CD14-positive monocyte (primary cell): ENCODE measurements at regions not wholly inside any gene's neighbourhood (a gene's known extent, or its start where the extent isn't known, plus 50 kb on each side); places are given as distances from the start of the nearest gene placed in this dataset.
A peak's percentile ranks its signal among the peaks of the same experiment; 100 is the strongest.
"Not testable (repeated sequence)": the region's sequence is repeated elsewhere in the genome, so short reads cannot be mapped to it uniquely, and the experiment has no call there.

Experiments used
- DNase-seq, 3 donors: peaks; one replicate each; pipeline ENCODE4 v3.0.0-alpha.2; 2011 to 2022
- H2AFZ ChIP-seq: 2 replicates; pipeline ENCODE4 v1.6.0; 2012; ENCODE audit warnings: mild to moderate bottlenecking, low read depth, low read length, inconsistent platforms; ENCODE audit not compliant: insufficient read depth, poor library complexity, severe bottlenecking
- H3K27ac ChIP-seq, 2 donors: 1 replicate in 1 of 2; 2 replicates in 1 of 2; pipeline ENCODE4 v1.5.1; 2012 to 2013; ENCODE audit warnings: low read length in 2 of 2, control low read depth in 1 of 2, inconsistent platforms in 1 of 2, low read depth in 1 of 2, mild to moderate bottlenecking in 1 of 2
- H3K27me3 ChIP-seq, 2 donors: one replicate each; pipeline versions ENCODE4 v1.6.0 to v1.6.1; 2011 to 2013; ENCODE audit warnings: low read length in 2 of 2; ENCODE audit not compliant: control insufficient read depth in 2 of 2, insufficient read depth in 2 of 2
- H3K36me3 ChIP-seq, 2 donors: replicated peaks in 1 of 2; 1 replicate in 1 of 2; 2 replicates in 1 of 2; pipeline versions ENCODE4 v1.5.1 to v1.6.1; 2012 to 2013; ENCODE audit warnings: low read length in 2 of 2, control low read depth in 1 of 2, inconsistent platforms in 1 of 2, mild to moderate bottlenecking in 1 of 2; ENCODE audit not compliant: insufficient read depth in 2 of 2, control insufficient read depth in 1 of 2
- H3K4me1 ChIP-seq, 2 donors: 1 replicate in 1 of 2; 2 replicates in 1 of 2; pipeline versions ENCODE4 v1.5.1 to v1.6.1; 2012 to 2013; ENCODE audit warnings: low read length in 2 of 2, control low read depth in 1 of 2, inconsistent platforms in 1 of 2, mild to moderate bottlenecking in 1 of 2, moderate library complexity in 1 of 2; ENCODE audit not compliant: insufficient read depth in 2 of 2, control insufficient read depth in 1 of 2
- H3K4me2 ChIP-seq: replicated peaks from 2 replicates; pipeline ENCODE3; 2012; ENCODE audit warnings: low read length, moderate library complexity, mild to moderate bottlenecking; ENCODE audit not compliant: poor library complexity, severe bottlenecking; ENCODE audit errors: extremely low read depth
- H3K4me3 ChIP-seq, 3 experiments: fragments of 200-600 bp in 1 of 3; sonication (generic) in 1 of 3; replicated peaks in 1 of 3; 1 replicate in 2 of 3; 2 replicates in 1 of 3; pipeline ENCODE4 v1.5.1; 2011 to 2013; ENCODE audit warnings: low read length in 3 of 3, mild to moderate bottlenecking in 3 of 3, control low read depth in 2 of 3, low read depth in 2 of 3, inconsistent platforms in 1 of 3, moderate library complexity in 1 of 3
- H3K79me2 ChIP-seq: 2 replicates; pipeline ENCODE4 v1.6.0; 2012; ENCODE audit warnings: mild to moderate bottlenecking, control low read depth, inconsistent platforms, low read length, moderate library complexity; ENCODE audit not compliant: insufficient read depth
- H3K9ac ChIP-seq: 2 replicates; pipeline ENCODE4 v1.6.0; 2017; ENCODE audit warnings: low read length, mild to moderate bottlenecking; ENCODE audit not compliant: insufficient read depth, poor library complexity, severe bottlenecking
- H3K9me3 ChIP-seq, 2 donors: replicated peaks in 1 of 2; 1 replicate in 1 of 2; 2 replicates in 1 of 2; pipeline versions ENCODE4 v1.5.1 to v1.6.1; 2012 to 2013; ENCODE audit warnings: low read length in 2 of 2, control low read depth in 1 of 2; ENCODE audit not compliant: control insufficient read depth in 1 of 2, insufficient read depth in 1 of 2
- H4K20me1 ChIP-seq: 2 replicates; pipeline ENCODE4 v1.6.0; 2012; ENCODE audit warnings: mild to moderate bottlenecking, low read length, control low read depth, moderate library complexity; ENCODE audit not compliant: insufficient read depth
- H3K27ac Mint-ChIP-seq, 7 donors: one replicate each; pipeline ENCODE4 v1.8.0; 2020; ENCODE audit warnings: mild to moderate bottlenecking in 7 of 7, mixed read lengths in 7 of 7, moderate library complexity in 6 of 7, inconsistent platforms in 2 of 7
- H3K27me3 Mint-ChIP-seq, 3 donors: one replicate each; pipeline ENCODE4 v1.8.0; 2021 to 2022; ENCODE audit warnings: low read depth in 3 of 3, mild to moderate bottlenecking in 3 of 3, mixed read lengths in 3 of 3, moderate library complexity in 3 of 3, inconsistent platforms in 1 of 3
- H3K36me3 Mint-ChIP-seq, 2 donors: one replicate each; pipeline ENCODE4 v1.8.0; 2020; ENCODE audit warnings: mixed read lengths in 2 of 2, inconsistent platforms in 1 of 2, mild to moderate bottlenecking in 1 of 2
- H3K4me1 Mint-ChIP-seq: one replicate; pipeline ENCODE4 v1.8.0; 2020; ENCODE audit warnings: mild to moderate bottlenecking, mixed read lengths
- H3K4me3 Mint-ChIP-seq, 2 donors: one replicate each; pipeline ENCODE4 v1.8.0; 2020; ENCODE audit warnings: mild to moderate bottlenecking in 2 of 2, mixed read lengths in 2 of 2, moderate library complexity in 1 of 2
- H3K9me3 Mint-ChIP-seq, 7 donors: one replicate each; pipeline ENCODE4 v1.8.0; 2020 to 2022; ENCODE audit warnings: mixed read lengths in 7 of 7, mild to moderate bottlenecking in 6 of 7, moderate library complexity in 6 of 7, inconsistent platforms in 2 of 7
- WGBS: methylation state at CpG from one replicate; pipeline ENCODE4 v1.1.5; 2013; ENCODE audit warnings: missing lambda C conversion rate; ENCODE audit not compliant: insufficient coverage; 5-methylcytosine and 5-hydroxymethylcytosine counted together
- intact Hi-C, 2 donors: fragments of 100-400 bp; cut with micrococcal nuclease; formaldehyde crosslinking; loops; one replicate each; pipeline versions ENCODE4 v1.15.0 to v1.15.1; 2023
- TF ChIP-seq, protein P1 (sequence below): fragments of 200-600 bp; IDR thresholded peaks from one replicate; pipeline ENCODE4 v1.8.0; 2022; ENCODE audit warnings: antibody characterized with exemption, mild to moderate bottlenecking

DNA sequence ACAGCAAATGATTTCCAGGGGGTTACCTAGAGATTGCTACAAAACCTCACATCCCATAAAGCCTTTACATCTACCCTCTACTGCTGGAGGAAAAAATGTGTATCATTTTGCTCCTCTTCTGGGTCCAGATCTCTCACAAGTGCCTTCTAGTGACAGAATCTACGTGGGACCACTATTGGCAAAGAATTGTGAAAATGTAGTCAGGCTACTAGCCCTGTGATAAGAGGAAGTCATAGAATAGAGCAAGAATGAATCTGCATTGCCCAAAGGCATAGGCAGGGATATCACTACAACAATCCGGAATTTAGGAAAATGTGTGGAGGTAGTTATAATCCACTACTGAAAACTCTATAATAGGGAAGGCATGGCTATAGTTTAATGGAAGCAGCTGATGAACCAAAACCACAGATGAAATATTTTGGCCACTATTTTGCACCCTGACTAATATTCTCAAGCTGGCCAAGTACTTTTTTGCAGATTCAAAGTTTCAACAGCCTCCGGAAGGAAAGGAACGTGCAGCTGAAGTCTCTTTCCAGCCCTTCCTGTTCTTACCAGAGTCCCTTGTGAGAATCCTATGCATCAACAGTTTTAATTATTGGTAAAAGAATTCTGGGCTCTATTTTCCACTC lies 176.8 kb downstream of the PHLDA1 start:
- no peak overlapping the region for H3K9ac ChIP-seq
- no peaks in the 10 kb centered on the region for H3K27me3 ChIP-seq
- H2AFZ ChIP-seq: no peak overlapping the region
- H3K9me3 ChIP-seq: no peaks in the 10 kb centered on the region
- WGBS: no CpG with 5 or more reads among the region's 4 CpGs
- no peaks in the 10 kb centered on the region for H4K20me1 ChIP-seq
- H3K4me1 ChIP-seq: no peaks in the 10 kb centered on the region
- Mint-ChIP-seq H3K4me3 (no peak overlapping the region), H3K36me3 (no peaks in the 10 kb centered on the region), H3K9me3 (peaks cover 0 to 2% (median 0%) of the 10 kb centered on the region in 7 donors), H3K27me3 (peaks cover 0 to 8% (median 4%) of the 10 kb centered on the region in 3 donors), H3K27ac (peak overlapping the region in 1 of 7 donors; percentile 63), H3K4me1 (no peaks in the 10 kb centered on the region)
- no peaks in the 10 kb centered on the region for H3K79me2 ChIP-seq
- H3K4me2 ChIP-seq: no peak overlapping the region
- H3K27ac ChIP-seq: no peak overlapping the region
- H3K4me3 ChIP-seq: no peak overlapping the region
- no peak for DNase-seq
- intact Hi-C loops: no loop called here
- TF ChIP-seq, protein P1, sequence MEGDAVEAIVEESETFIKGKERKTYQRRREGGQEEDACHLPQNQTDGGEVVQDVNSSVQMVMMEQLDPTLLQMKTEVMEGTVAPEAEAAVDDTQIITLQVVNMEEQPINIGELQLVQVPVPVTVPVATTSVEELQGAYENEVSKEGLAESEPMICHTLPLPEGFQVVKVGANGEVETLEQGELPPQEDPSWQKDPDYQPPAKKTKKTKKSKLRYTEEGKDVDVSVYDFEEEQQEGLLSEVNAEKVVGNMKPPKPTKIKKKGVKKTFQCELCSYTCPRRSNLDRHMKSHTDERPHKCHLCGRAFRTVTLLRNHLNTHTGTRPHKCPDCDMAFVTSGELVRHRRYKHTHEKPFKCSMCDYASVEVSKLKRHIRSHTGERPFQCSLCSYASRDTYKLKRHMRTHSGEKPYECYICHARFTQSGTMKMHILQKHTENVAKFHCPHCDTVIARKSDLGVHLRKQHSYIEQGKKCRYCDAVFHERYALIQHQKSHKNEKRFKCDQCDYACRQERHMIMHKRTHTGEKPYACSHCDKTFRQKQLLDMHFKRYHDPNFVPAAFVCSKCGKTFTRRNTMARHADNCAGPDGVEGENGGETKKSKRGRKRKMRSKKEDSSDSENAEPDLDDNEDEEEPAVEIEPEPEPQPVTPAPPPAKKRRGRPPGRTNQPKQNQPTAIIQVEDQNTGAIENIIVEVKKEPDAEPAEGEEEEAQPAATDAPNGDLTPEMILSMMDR: no peak
- no peaks in the 10 kb centered on the region for H3K36me3 ChIP-seq

DNA sequence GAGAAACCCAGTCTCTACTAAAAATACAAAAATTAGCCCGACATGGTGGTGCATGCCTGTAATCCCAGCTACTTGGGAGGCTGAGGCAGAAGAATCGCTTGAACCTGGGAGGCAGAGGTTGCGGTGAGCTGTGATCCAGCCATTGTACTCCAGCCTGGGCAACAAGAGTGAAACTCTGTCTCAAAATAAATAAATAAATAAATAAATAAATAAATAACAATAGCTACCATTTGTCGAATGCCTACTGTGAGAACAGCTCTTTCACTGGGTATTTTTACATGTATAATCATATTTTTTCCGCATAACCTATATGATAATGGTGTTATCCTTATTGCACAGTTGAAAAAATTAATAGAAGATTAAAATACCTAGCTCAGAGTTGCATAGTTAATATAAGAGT lies 177.4 kb downstream of the PHLDA1 start:
- H3K4me3 ChIP-seq, DNase-seq, H2AFZ ChIP-seq, H3K27ac ChIP-seq, H3K4me2 ChIP-seq, H3K27me3 Mint-ChIP-seq, H3K9me3 ChIP-seq, H3K4me1 Mint-ChIP-seq, intact Hi-C loops, H3K27me3 ChIP-seq, H4K20me1 ChIP-seq, H3K9me3 Mint-ChIP-seq, H3K4me1 ChIP-seq, H3K36me3 ChIP-seq, H3K36me3 Mint-ChIP-seq, H3K4me3 Mint-ChIP-seq, H3K9ac ChIP-seq, H3K27ac Mint-ChIP-seq, H3K79me2 ChIP-seq: not testable (repeated sequence)
- WGBS: no CpG with 5 or more reads among the region's 5 CpGs
